NAMALWA (cell line): ENCODE measurements at regions not wholly inside any gene's neighbourhood (a gene's known extent, or its start where the extent isn't known, plus 50 kb on each side); places are given as distances from the start of the nearest gene placed in this dataset.
"Not testable (repeated sequence)": the region's sequence is repeated elsewhere in the genome, so short reads cannot be mapped to it uniquely, and the experiment has no call there.

Experiments used
- DNase-seq: peaks from one replicate; pipeline ENCODE4 v3.0.0-alpha.2; 2015; ENCODE audit warnings: low spot score

DNA sequence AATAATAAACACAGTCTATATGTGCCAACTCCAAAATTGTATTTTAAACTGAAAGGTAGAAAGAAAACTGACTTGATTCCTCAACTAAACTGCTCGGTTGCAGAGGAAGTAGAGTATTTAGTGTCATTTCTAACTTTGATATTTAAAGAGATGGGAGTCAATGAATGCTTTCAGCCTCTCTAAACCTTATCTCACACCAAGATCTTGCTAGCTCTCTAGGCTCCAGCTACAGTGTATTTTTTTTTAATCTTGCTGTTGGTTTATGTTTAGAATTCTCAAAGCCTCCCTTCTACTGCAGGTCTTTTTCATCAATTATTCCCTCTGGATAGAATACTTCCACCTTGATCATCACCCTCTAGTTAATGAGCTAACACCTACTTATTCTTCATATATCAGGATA is 419.4 kb upstream of the ZNF462 start:
- DNase-seq: no peak

DNA sequence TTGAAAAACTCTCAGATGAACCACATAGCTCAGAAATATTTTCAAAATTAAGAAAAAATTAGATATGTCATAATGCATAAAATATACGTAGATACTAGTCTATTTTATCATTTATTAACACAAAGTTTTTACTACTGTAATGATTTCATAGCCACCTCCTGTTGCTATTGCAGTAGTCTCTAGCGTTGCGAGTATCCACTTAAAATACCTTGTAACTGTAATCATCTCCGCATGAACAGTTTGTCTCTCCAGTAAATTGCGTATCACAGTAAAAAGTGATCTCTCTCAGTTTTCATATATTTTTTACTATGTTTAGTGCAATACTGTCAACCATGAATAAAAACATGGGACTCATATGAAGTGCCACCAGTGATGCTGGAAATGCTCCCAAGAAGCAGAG is 417.9 kb upstream of the ZNF462 start:
- no peak for DNase-seq

DNA sequence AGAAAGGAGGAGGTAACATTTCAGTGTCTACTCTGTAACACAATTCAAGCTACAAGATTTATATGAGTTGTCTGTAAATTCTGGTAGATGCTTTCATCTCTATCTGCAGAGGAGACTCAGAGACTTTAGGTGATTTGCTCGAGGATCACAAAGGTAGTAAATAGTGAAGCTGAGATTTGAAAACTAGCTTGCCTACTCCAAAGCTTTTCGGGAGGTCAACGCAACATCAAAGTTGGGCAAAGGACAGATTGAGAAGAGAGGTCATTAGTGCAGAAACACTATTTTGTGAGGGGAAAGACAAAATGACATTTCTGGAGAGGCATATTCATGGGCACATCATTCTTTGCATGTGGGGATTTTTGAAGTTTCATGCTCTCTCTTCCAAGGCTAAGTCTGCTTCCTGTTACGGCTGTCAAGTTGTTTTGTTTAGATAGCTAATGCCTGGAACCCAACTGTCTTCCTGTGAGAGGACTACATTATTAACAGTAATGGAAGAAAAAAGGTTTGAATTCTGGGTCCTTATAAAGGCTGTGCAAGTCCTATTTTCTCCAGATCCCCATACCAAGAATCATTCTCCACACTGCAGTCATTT is 413.5 kb upstream of the ZNF462 start:
- DNase-seq: no peak

DNA sequence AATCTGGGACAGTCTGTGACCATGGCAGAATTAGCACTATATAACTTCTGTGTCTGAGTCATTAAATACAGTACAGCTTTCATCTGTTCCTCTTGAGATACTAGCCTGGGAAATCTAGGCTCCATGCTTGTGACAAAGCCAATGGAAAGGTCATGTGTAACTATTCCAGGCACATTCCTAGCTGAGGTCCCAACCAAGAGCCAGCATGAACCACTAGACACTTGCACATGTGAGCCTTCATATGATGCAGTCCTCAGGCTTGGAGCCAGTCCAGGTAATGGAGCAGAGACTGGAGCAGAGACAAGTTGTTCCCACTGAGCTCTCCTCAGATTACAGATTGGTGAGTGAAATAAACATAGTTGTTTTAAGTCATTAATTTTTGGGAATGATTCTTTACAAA is 412.4 kb upstream of the ZNF462 start:
- DNase-seq: no peak

- no peak for DNase-seq
Observed at GRCh38 chr9:106451223-106451622, 411.7 kb upstream of the ZNF462 start.

- DNase-seq: no peak
Observed at GRCh38 chr9:106456581-106456980, 406.4 kb upstream of the ZNF462 start.

GRCh38 chr9:106467113-106467864 is 395.7 kb upstream of the ZNF462 start:
- no peak for DNase-seq

GRCh38 chr9:106467865-106468164 is 395.2 kb upstream of the ZNF462 start:
- no peak for DNase-seq

GRCh38 chr9:106468431-106468830 is 394.5 kb upstream of the ZNF462 start:
- no peak for DNase-seq

- no peak for DNase-seq
Observed at GRCh38 chr9:106478312-106478711, 384.7 kb upstream of the ZNF462 start.

- DNase-seq: no peak
Observed at GRCh38 chr9:106478727-106479126, 384.2 kb upstream of the ZNF462 start.

DNA sequence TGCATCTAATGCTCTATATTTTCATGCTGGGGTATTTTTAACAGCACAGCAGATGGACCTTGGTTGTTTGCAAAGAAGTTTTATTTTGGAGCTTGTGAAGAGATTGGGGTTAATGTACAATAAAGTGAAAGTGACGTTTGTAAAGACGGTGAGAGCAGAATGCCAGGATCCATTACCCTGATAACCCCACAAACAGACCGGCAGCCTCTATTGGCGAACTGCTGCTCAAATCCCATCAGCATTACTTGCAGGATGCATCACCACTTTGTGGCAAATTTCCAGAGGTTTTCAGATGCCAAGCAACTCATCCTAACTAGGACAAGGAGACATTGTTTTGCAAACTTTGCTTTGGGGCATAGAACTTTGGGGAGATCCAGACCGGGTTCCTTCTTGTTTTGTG is 383.3 kb upstream of the ZNF462 start:
- DNase-seq: no peak

GRCh38 chr9:106481013-106481609 is 381.9 kb upstream of the ZNF462 start:
- DNase-seq: no peak

DNA sequence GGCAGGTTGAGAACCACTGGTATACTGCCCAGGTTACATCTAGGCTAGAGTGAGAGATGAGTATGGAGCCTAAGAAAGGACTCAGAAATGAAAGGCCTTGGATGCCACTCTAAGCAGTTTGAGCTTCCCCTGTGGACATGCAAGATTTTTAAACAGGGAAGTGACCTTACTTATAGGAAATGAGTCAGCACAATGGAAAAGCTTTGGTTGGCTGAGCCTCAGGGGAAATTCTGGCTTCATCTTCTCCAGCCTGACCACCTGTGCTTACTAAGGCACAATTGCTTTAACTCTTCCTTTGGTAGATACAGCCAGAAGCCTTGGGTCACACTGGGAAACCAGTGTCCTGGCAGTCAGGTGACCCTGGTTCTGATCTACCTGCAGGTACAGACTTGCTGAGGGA is 380.2 kb upstream of the ZNF462 start:
- no peak for DNase-seq

DNA sequence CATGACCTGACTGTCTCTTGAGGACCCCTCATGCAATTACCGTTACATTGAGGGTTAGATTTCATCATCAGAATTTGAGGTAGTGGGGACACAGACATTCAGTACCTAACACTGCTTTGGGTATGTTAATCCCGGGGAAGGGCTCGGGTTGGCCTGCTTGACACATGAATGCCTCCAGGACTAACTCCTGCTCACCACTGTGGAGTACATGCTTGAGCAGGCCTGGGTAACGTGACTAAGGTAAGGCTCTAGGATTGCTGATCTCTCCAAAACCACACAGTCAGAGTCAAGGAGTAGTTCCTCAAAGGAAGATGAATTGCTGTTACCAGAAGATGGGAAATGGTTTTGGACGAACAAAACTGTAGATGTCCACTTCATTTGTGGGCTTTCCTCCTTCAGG is 376.3 kb upstream of the ZNF462 start:
- no peak for DNase-seq

DNA sequence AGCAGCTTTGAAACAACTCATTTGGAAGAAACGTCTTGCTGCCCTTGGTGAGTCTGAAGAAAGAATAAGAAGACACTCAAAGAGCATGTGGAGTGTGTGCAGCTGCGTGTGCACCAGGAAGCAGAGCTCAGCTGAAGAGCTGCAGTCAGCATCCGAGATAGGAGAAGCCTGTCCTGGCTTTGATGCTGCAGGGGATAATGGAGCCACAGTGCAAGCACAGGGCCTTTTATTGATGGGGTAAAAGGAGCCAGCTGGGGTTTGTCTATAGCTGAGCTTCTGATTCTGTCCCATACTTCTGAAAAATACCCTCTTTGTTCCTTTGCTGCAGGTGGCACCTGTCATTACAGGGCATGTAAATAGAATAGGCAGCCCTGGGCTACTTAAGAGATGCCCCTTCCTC is 375.7 kb upstream of the ZNF462 start:
- DNase-seq: no peak

DNA sequence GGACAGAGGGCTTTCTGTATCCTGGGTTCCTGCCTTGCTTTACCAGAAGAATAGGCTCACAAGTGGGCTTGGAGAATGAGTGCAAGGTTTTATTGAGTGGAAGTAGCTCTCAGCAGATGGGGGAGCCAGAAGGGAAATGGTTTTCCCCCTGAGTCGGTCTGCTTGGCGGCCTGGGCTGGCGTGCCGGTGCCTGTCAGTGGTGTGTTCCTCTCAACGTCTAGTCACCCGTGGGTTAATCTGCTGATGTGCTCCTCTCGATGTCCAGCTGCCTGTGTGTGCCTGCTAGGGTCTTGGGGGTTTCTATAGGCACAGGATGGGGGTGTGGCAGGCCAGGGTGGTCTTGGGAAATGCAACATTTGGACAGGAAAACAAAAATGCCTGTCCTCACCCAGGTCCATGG is 370.8 kb upstream of the ZNF462 start:
- not testable (repeated sequence) for DNase-seq

GRCh38 chr9:106500171-106500570 is 362.8 kb upstream of the ZNF462 start:
- DNase-seq: no peak

- not testable (repeated sequence) for DNase-seq
Observed at GRCh38 chr9:106501210-106501609, 361.8 kb upstream of the ZNF462 start.

GRCh38 chr9:106502930-106503329 is 360.0 kb upstream of the ZNF462 start:
- DNase-seq: no peak

DNA sequence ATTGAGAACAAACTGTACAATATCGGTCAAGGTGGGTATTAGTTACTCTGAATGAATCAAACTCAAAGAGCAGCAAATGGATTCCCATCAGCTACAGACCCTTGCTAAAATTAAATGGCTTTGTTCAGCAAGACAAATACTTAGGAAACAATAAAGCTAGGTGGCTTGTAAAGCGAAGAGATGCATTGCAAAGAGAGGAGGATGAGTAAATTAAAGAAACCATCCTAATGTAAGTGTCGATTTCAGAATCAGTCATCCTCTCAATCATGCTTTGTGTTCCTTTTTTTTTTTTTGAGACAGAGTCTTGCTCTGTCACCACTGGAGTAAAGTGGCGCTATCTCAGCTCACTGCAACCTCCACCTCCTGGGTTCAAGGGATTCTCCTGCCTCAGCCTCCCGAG is 359.2 kb upstream of the ZNF462 start:
- no peak for DNase-seq

- no peak for DNase-seq
Observed at GRCh38 chr9:106526716-106527204, 336.2 kb upstream of the ZNF462 start.

DNA sequence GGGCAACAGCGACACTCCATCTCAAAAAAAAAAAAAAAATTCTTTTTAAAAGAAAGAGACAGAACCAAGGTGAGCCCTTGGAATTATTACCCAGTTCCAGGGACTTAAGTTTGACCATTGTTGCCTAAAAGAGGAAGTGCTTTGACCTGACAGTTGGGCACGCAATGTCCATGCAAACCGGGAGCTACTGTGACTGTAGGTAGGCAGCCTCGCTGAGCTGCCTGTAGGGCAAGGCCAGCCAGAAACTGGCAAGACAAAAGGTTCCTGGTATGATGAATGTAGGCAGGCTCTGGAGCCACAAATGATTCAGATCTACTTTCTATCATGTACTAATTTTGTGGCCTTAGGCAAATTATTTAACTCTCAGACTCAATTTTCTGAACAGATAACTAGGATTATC is 334.8 kb upstream of the ZNF462 start:
- no peak for DNase-seq

DNA sequence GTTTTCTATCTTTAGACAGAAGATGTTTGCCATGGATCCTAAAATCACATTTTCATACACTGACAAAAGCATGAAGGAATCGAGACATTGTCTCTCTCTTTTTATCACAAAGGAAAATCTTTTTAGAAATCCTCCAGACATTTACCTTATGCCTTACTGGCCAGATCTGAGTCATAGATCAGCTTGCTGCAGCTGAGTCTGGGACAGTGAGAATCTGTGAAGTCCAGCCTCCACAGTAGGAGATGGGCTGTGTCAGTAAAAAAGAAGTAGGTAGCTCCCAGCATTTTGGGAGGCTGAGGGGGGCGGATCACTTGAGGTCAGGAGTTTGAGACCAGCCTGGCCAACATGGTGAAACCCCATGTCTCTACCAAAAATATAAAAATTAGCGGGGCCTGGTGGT is 333.4 kb upstream of the ZNF462 start:
- DNase-seq: no peak
